ENCODE measurements at regions not wholly inside any gene's neighbourhood (a gene's known extent, or its start where the extent isn't known, plus 50 kb on each side); places are given as distances from the start of the nearest gene placed in this dataset.

DNA sequence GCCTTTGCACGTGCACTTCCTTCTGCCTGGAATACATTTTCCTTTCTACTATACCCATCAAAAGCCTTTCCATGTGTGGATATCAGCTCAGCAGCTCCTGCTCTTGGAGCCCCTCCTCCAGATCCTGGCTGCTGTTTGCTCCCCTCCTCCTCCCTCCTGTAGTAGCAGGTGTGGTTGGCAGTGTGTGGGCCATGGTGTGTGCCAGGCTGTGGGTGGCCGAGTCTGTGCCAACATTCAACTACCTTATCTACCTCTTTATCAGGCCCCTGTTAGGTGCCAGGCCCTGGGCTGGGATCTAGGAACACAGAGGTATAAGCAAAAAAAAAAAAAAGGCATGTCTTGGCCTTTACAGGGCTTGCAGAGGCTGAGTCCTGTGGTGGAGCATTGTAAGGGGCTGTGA is 180.6 kb upstream of the JUN start:
- no peak for TF ChIP-seq FOXM1 (IDR thresholded peaks at IDR 0.05; ENCODE audit: borderline replicate concordance, low read depth)
- no peak for TF ChIP-seq EP300 (IDR thresholded peaks at IDR 0.05; ENCODE audit: borderline replicate concordance)
- TF ChIP-seq TCF12 (IDR thresholded peaks at IDR 0.05; ENCODE audit: low read depth): no peak
- TF ChIP-seq ZBTB7A (IDR thresholded peaks at IDR 0.05; ENCODE audit: low read depth): no peak
- no peak for TF ChIP-seq MAX (IDR thresholded peaks at IDR 0.05)
- no peak for TF ChIP-seq YY1 (IDR thresholded peaks at IDR 0.05; ENCODE audit: low read depth)
- TF ChIP-seq CREB1 (IDR thresholded peaks at IDR 0.05; ENCODE audit: low read depth): no peak

All from Ishikawa (cell line).